Activated T-helper 17 cell treated with anti-CD3 and anti-CD28 coated beads, Interleukin-2, amount 50 U/mL, for 72 hours (primary cell): ENCODE measurements at regions not wholly inside any gene's neighbourhood (a gene's known extent, or its start where the extent isn't known, plus 50 kb on each side); places are given as distances from the start of the nearest gene placed in this dataset.

ENCODE experiments used
- ATAC-seq: fragments of 150-1000 bp; cut with Tn5 transposase; replicated peaks from 2 replicates; pipeline ENCODE4 v1.10.0; 2021; ENCODE audit warnings: mild to moderate bottlenecking, moderate library complexity
- H3K27ac Mint-ChIP-seq: one replicate; pipeline ENCODE4 v1.8.0; 2022; ENCODE audit warnings: mixed read lengths
- H3K27me3 Mint-ChIP-seq: one replicate; pipeline ENCODE4 v1.8.0; 2022; ENCODE audit warnings: mixed read lengths
- H3K36me3 Mint-ChIP-seq: one replicate; pipeline ENCODE4 v1.8.0; 2022; ENCODE audit warnings: low read depth, mild to moderate bottlenecking, mixed read lengths
- H3K4me1 Mint-ChIP-seq: one replicate; pipeline ENCODE4 v1.8.0; 2022; ENCODE audit warnings: mixed read lengths
- H3K4me3 Mint-ChIP-seq: one replicate; pipeline ENCODE4 v1.8.0; 2022; ENCODE audit warnings: mild to moderate bottlenecking, mixed read lengths
- H3K9me3 Mint-ChIP-seq: one replicate; pipeline ENCODE4 v1.8.0; 2022; ENCODE audit warnings: mixed read lengths

- Mint-ChIP-seq H3K27ac (no peak overlapping the region), H3K4me3 (no peak overlapping the region), H3K36me3 (no peaks in the 10 kb centered on the region), H3K4me1 (no peaks in the 10 kb centered on the region), H3K9me3 (no peaks in the 10 kb centered on the region), H3K27me3 (peaks cover 3% of the 10 kb centered on the region)
- ATAC-seq, result no peak
Observed at GRCh38 chr5:68732251-68732650, 361.6 kb upstream of the SLC30A5 start.

DNA sequence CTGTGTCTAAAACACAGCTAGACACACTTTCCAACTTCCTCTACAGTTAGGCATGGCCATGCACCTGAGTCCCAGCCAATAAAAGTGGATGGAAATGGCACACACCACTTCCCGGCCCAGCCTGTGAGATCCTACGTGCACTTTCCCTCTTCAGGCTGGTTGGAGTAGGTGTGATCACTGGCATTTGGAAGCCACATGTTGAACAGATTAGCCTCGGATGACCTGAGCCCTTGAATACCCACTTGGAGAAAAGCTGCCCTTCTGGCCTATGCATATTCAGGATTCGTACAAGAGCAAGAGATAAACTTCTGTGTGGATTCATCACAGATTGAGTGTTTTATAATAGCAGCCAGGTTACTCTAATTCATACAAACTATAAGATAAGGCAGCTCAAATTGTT is 359.0 kb upstream of the SLC30A5 start:
- no peak for ATAC-seq
- no peaks in the 10 kb centered on the region for H3K9me3 Mint-ChIP-seq
- no peak overlapping the region for H3K27ac Mint-ChIP-seq
- H3K27me3 Mint-ChIP-seq, result peaks cover 3% of the 10 kb centered on the region
- no peak overlapping the region for H3K4me3 Mint-ChIP-seq
- no peaks in the 10 kb centered on the region for H3K36me3 Mint-ChIP-seq
- no peaks in the 10 kb centered on the region for H3K4me1 Mint-ChIP-seq

- Mint-ChIP-seq H3K4me3 (no peak overlapping the region), H3K9me3 (no peaks in the 10 kb centered on the region), H3K4me1 (no peaks in the 10 kb centered on the region), H3K36me3 (no peaks in the 10 kb centered on the region), H3K27ac (no peak overlapping the region), H3K27me3 (peaks cover 3% of the 10 kb centered on the region)
- ATAC-seq, result no peak
Observed at GRCh38 chr5:68738236-68738635, 355.6 kb upstream of the SLC30A5 start.

- no peak for ATAC-seq
- Mint-ChIP-seq H3K27ac (no peak overlapping the region), H3K27me3 (peaks cover 3% of the 10 kb centered on the region), H3K4me3 (no peak overlapping the region), H3K4me1 (no peaks in the 10 kb centered on the region), H3K36me3 (no peaks in the 10 kb centered on the region), H3K9me3 (no peaks in the 10 kb centered on the region)
Observed at GRCh38 chr5:68738841-68739240, 355.0 kb upstream of the SLC30A5 start.

- no peak overlapping the region for H3K27ac Mint-ChIP-seq
- no peak overlapping the region for H3K4me3 Mint-ChIP-seq
- no peaks in the 10 kb centered on the region for H3K36me3 Mint-ChIP-seq
- H3K9me3 Mint-ChIP-seq, result no peaks in the 10 kb centered on the region
- H3K27me3 Mint-ChIP-seq, result peaks cover 3% of the 10 kb centered on the region
- H3K4me1 Mint-ChIP-seq, result no peaks in the 10 kb centered on the region
- ATAC-seq, result peak; percentile 19
Observed at GRCh38 chr5:68739752-68740151, 354.1 kb upstream of the SLC30A5 start.

GRCh38 chr5:68740226-68740910 is 353.4 kb upstream of the SLC30A5 start:
- ATAC-seq, result no peak
- Mint-ChIP-seq H3K4me3 (no peak overlapping the region), H3K27me3 (peaks cover 3% of the 10 kb centered on the region), H3K36me3 (no peaks in the 10 kb centered on the region), H3K27ac (no peak overlapping the region), H3K4me1 (no peaks in the 10 kb centered on the region), H3K9me3 (no peaks in the 10 kb centered on the region)

DNA sequence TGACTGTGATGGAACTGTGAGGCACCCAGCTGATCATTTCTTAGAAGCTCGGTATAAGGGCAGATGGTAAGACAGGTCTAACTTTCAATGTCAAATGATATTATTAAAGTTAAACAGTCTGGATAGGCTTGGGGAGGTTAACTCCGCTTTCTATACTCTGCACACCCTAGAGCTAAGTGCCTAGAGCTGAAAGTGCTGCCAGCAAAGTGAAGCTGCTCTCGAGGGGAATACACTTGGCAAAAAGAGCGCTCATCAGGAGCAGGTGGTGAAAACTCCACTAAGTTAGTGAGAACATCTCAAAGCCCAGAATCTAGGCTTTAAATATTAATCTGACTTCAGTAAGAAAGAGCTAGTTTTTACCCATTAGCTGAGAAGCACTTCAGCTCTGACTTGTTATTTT is 349.6 kb upstream of the SLC30A5 start:
- no peaks in the 10 kb centered on the region for H3K4me1 Mint-ChIP-seq
- no peaks in the 10 kb centered on the region for H3K9me3 Mint-ChIP-seq
- ATAC-seq, result no peak
- peaks cover 7% of the 10 kb centered on the region for H3K27me3 Mint-ChIP-seq
- H3K4me3 Mint-ChIP-seq, result no peak overlapping the region
- H3K36me3 Mint-ChIP-seq, result no peaks in the 10 kb centered on the region
- H3K27ac Mint-ChIP-seq, result no peak overlapping the region

DNA sequence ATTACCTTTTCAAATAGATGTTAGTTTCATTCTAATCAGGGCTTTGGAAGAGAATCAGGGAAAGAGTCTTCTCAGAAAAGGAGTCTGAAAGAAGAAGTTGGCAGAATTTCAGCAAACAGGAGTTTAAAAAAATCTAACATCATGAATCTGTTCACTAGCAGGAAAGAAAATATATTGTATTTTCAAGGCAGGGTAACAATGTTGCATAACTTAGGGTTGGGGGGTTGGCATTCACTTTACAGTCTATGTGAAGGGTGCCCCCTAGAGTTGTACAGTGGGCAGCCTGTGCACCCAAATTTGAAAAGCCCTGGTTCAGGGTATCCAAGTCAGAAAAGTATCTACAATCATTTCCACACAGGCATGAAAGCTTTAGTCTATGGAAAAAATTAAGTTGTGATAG is 348.4 kb upstream of the SLC30A5 start:
- ATAC-seq, result no peak

DNA sequence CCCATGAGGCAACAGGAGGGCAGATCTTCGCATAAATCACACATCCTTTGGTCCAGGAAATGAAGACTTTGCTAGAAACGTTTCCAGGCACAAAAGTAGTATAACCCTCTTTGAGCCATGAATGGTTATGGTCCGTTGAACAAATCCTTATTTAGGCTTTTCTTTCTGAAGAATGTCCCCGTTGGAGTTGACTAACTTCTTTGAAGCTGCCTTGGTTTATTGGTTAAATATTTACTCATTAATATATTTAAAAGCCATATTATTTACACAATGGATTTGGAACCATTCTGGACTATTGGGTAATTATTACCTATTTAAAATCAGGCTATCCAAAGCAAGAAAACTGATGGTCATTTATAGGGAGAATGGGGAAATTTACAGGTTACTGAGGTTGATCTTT is 347.6 kb upstream of the SLC30A5 start:
- H3K36me3 Mint-ChIP-seq, result no peaks in the 10 kb centered on the region
- no peaks in the 10 kb centered on the region for H3K4me1 Mint-ChIP-seq
- no peak overlapping the region for H3K4me3 Mint-ChIP-seq
- H3K27ac Mint-ChIP-seq, result no peak overlapping the region
- H3K9me3 Mint-ChIP-seq, result no peaks in the 10 kb centered on the region
- H3K27me3 Mint-ChIP-seq, result peaks cover 12% of the 10 kb centered on the region
- ATAC-seq, result no peak

More for the DNA sequence above, 348.4 kb upstream of the SLC30A5 start:
- Mint-ChIP-seq H3K9me3 (no peaks in the 10 kb centered on the region), H3K36me3 (no peaks in the 10 kb centered on the region), H3K4me1 (no peaks in the 10 kb centered on the region), H3K27ac (no peak overlapping the region), H3K27me3 (peaks cover 12% of the 10 kb centered on the region), H3K4me3 (no peak overlapping the region)

- Mint-ChIP-seq H3K36me3 (no peaks in the 10 kb centered on the region), H3K4me3 (no peak overlapping the region), H3K27ac (no peak overlapping the region), H3K4me1 (no peaks in the 10 kb centered on the region), H3K27me3 (peaks cover 17% of the 10 kb centered on the region), H3K9me3 (no peaks in the 10 kb centered on the region)
- no peak for ATAC-seq
Observed at GRCh38 chr5:68746643-68747420, 347.0 kb upstream of the SLC30A5 start.

GRCh38 chr5:68747521-68747920 is 346.3 kb upstream of the SLC30A5 start:
- Mint-ChIP-seq H3K27me3 (peaks cover 17% of the 10 kb centered on the region), H3K27ac (no peak overlapping the region), H3K4me1 (no peaks in the 10 kb centered on the region), H3K9me3 (no peaks in the 10 kb centered on the region), H3K36me3 (no peaks in the 10 kb centered on the region), H3K4me3 (no peak overlapping the region)
- ATAC-seq, result no peak

- no peaks in the 10 kb centered on the region for H3K4me1 Mint-ChIP-seq
Observed at GRCh38 chr5:68748101-68748500, 345.7 kb upstream of the SLC30A5 start.

DNA sequence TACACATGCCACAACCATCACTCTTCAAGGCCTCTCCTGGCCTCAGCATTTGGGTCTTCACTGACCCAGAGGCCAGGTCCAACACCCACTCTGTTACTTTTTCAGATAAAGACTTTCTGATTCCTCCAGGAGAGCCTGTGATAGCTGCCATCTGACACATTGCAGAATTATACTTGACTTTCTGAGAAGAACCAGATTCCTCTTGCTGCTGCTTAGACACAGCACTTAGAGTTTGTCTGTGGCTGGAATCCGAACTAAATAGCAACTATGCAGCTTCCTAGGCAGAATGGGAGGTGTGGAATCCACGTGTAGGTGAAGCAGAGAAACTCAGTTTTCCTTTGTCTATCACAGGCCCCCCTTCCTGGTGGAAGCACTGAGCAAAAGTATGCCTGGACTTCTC is 344.7 kb upstream of the SLC30A5 start:
- Mint-ChIP-seq H3K36me3 (no peaks in the 10 kb centered on the region), H3K27ac (no peak overlapping the region), H3K4me3 (no peak overlapping the region), H3K9me3 (no peaks in the 10 kb centered on the region), H3K27me3 (peaks cover 17% of the 10 kb centered on the region), H3K4me1 (no peaks in the 10 kb centered on the region)
- no peak for ATAC-seq

More at GRCh38 chr5:68748101-68748500, 345.7 kb upstream of the SLC30A5 start:
- H3K4me3 Mint-ChIP-seq, result no peak overlapping the region
- H3K27ac Mint-ChIP-seq, result no peak overlapping the region
- H3K27me3 Mint-ChIP-seq, result peaks cover 17% of the 10 kb centered on the region
- ATAC-seq, result no peak
- H3K36me3 Mint-ChIP-seq, result no peaks in the 10 kb centered on the region
- no peaks in the 10 kb centered on the region for H3K9me3 Mint-ChIP-seq

DNA sequence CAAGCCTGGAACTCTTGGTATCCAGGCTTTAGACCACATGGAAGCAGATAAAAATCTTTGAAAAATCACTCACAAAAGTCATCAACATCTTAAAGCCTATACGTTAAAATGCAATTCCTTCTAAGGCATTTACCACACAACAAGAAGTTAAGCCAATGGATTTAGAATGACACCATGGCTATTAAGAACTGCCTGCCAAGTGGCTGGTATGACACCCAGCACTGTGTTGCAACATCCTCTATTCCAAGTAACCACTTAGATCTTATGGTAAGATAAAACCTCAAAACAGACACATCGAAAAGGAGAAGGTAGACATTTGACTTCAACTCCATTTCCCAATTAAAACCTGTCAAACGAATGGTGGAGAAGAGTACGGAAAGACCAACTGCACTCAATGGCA is 344.2 kb upstream of the SLC30A5 start:
- Mint-ChIP-seq H3K27me3 (peaks cover 19% of the 10 kb centered on the region), H3K4me3 (no peak overlapping the region), H3K9me3 (no peaks in the 10 kb centered on the region), H3K4me1 (no peaks in the 10 kb centered on the region), H3K27ac (no peak overlapping the region), H3K36me3 (no peaks in the 10 kb centered on the region)
- no peak for ATAC-seq

- no peak for ATAC-seq
- H3K4me3 Mint-ChIP-seq, result no peak overlapping the region
- H3K27me3 Mint-ChIP-seq, result peaks cover 24% of the 10 kb centered on the region
Observed at GRCh38 chr5:68751661-68752060, 342.2 kb upstream of the SLC30A5 start.

More at GRCh38 chr5:68751661-68752060, 342.2 kb upstream of the SLC30A5 start:
- Mint-ChIP-seq H3K27ac (no peak overlapping the region), H3K4me1 (no peaks in the 10 kb centered on the region), H3K36me3 (no peaks in the 10 kb centered on the region), H3K9me3 (no peaks in the 10 kb centered on the region)
